Neural progenitor cell (in vitro differentiated cells): ENCODE measurements at regions not wholly inside any gene's neighbourhood (a gene's known extent, or its start where the extent isn't known, plus 50 kb on each side); places are given as distances from the start of the nearest gene placed in this dataset.

ENCODE experiments used
- CTCF ChIP-seq: fragments of 200-600 bp; sonication (generic); IDR thresholded peaks from 2 replicates; pipeline ENCODE4 v1.5.1; 2017; ENCODE audit warnings: antibody characterized with exemption, mild to moderate bottlenecking
- EZH2 ChIP-seq: fragments of 200-600 bp; sonication (generic); IDR thresholded peaks from 2 replicates; pipeline ENCODE4 v1.6.1; 2017; ENCODE audit warnings: antibody characterized with exemption, mild to moderate bottlenecking, moderate library complexity
- EZH2phosphoT487 ChIP-seq: fragments of 200-600 bp; sonication (generic); IDR thresholded peaks from 2 replicates; pipeline ENCODE4 v1.6.1; 2017; ENCODE audit warnings: antibody characterized with exemption

GRCh38 chr21:39095681-39096080, 87.6 kb downstream of the PSMG1 start:
- no peak for TF ChIP-seq CTCF
- no peak for TF ChIP-seq EZH2
- TF ChIP-seq EZH2phosphoT487, result no peak
